ENCODE measurements at regions not wholly inside any gene's neighbourhood (a gene's known extent, or its start where the extent isn't known, plus 50 kb on each side); places are given as distances from the start of the nearest gene placed in this dataset.

DNA sequence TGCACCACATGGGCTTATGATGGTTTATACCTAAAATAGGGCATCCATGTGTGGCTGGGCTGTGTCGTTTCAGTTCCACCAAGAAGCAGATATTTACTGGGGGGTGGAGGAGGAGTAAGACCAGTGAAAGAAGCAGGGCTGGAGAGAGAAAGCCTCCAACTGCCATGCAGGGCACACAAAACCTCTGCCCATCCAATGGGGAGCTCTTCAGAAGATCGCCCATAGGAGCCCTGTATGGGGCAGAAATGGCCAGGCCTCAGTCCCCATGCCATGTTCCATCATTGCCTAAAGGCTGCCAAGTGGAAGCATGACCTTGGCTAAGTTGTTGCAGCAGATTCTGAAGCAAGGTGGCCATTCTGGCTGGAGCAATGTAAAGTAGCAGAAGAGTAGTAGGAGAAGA is 277.0 kb downstream of the MEX3B start:
- DNase-seq (ENCODE audit: low read depth) = no peak
- in situ Hi-C loops (cut with HindIII; ENCODE audit: low pct_unique_long_range_greater_than_20kb, low sequenced_read_pairs) = no loop called here

DNA sequence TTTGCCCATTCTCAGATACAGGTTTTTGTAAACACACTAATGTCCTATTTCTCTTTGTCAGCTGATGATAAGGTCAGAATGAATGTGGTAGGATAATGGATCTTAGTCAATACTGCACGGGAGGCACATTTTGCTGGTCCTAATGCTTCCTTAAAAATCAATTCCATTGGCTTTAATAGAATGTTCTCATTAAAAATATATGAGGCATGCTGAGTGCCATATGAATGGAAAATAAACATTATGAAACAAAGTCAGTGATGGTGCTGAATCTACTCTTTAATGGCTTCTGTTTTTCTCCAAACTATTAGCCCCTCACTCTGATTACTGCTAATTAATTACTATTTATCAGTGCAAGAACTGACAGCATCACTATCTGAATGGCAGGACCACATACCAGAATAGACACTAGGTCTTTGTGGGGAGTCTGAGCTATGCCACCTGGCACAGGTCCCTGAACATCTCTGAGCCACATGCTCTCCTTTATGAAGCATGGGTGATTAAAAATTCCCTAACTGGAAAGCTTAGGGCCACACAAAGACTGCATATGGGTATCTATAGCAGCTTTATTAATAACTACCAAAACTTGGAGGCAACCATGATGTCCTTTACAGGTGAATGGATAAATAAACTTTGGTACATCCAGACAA is 278.9 kb downstream of the MEX3B start:
- in situ Hi-C loops (cut with HindIII; ENCODE audit: low pct_unique_long_range_greater_than_20kb, low sequenced_read_pairs) = no loop called here
- no peak for DNase-seq (ENCODE audit: low read depth)

GRCh38 chr15:81765816-81766215 is 280.0 kb downstream of the MEX3B start:
- no peak for DNase-seq (ENCODE audit: low read depth)
- in situ Hi-C loops (cut with HindIII; ENCODE audit: low pct_unique_long_range_greater_than_20kb, low sequenced_read_pairs) = no loop called here

- in situ Hi-C loops (cut with HindIII; ENCODE audit: low pct_unique_long_range_greater_than_20kb, low sequenced_read_pairs) = no loop called here
These were observed 282.5 kb downstream of the MEX3B start for GRCh38 chr15:81763304-81763703.

GRCh38 chr15:81760686-81761085 is 285.1 kb downstream of the MEX3B start:
- DNase-seq (ENCODE audit: low read depth) = no peak
- in situ Hi-C loops (cut with HindIII; ENCODE audit: low pct_unique_long_range_greater_than_20kb, low sequenced_read_pairs) = no loop called here

More at GRCh38 chr15:81763304-81763703, 282.5 kb downstream of the MEX3B start:
- DNase-seq (ENCODE audit: low read depth) = no peak

- in situ Hi-C loops (cut with HindIII; ENCODE audit: low pct_unique_long_range_greater_than_20kb, low sequenced_read_pairs) = no loop called here
- no peak for DNase-seq (ENCODE audit: low read depth)
These were observed 287.0 kb downstream of the MEX3B start for GRCh38 chr15:81758818-81759284.

DNA sequence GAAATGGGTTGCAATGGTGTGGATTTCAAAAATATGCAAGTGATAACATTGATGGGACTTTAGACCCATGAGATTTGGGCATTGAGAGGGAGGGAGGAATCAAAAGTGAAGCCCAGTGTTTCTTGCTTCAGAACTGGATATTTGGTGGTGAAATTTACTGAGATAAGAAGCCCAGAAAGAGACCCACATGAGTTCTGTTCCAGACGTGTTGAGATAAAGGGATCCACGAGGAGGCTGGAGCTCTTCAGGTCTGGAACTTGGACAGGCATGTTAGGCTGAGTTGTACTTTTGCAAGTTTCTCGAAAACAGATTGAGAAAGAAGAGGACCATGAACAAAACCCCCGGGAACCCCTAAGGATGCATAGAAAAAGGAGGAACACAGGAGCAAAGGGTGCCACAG is 290.2 kb downstream of the MEX3B start:
- no peak for DNase-seq (ENCODE audit: low read depth)
- in situ Hi-C loops (cut with HindIII; ENCODE audit: low pct_unique_long_range_greater_than_20kb, low sequenced_read_pairs) = no loop called here

DNA sequence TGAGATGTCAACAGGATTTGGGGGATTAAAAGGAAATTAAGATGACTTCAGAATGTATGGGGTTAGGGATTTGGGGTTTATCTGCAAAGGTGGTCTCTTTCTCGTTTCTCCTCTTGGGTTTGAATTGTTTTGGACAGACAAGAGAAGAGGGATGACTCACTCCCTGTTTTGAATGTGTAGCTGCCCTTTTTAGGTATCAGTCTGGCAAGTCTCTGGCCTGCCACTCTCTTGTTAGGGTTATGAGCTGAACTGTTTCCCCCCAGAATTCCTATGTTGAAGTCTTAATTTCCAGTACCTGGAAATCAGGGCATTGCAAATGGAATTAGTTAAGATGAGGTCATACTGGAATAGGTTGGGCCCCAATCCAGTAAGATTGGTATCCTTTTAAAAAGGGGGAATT is 291.7 kb downstream of the MEX3B start:
- in situ Hi-C loops (cut with HindIII; ENCODE audit: low pct_unique_long_range_greater_than_20kb, low sequenced_read_pairs) = no loop called here
- DNase-seq (ENCODE audit: low read depth) = no peak

- in situ Hi-C loops (cut with HindIII; ENCODE audit: low pct_unique_long_range_greater_than_20kb, low sequenced_read_pairs) = no loop called here
- no peak for DNase-seq (ENCODE audit: low read depth)
These were observed 292.8 kb downstream of the MEX3B start for GRCh38 chr15:81752974-81753373.

DNA sequence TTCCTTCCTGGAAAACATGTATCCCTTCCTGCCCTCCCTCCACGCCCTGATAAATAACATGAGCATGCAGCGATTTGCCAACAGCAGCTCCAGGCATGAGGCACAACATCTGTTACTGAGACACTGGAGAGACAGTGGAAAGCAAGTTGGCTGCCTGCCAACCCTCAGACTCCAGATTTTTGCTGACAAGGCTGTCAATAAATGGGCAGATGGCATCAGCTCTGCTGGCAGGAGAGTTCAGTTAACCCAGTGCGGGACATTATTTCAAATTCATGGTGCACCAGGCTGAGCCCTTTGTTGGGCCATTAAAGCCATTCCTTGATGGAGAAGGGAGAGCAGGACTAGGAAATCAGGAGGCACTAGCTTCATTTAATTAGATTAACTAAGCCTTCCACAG is 293.3 kb downstream of the MEX3B start:
- in situ Hi-C loops (cut with HindIII; ENCODE audit: low pct_unique_long_range_greater_than_20kb, low sequenced_read_pairs) = no loop called here
- no peak for DNase-seq (ENCODE audit: low read depth)

DNA sequence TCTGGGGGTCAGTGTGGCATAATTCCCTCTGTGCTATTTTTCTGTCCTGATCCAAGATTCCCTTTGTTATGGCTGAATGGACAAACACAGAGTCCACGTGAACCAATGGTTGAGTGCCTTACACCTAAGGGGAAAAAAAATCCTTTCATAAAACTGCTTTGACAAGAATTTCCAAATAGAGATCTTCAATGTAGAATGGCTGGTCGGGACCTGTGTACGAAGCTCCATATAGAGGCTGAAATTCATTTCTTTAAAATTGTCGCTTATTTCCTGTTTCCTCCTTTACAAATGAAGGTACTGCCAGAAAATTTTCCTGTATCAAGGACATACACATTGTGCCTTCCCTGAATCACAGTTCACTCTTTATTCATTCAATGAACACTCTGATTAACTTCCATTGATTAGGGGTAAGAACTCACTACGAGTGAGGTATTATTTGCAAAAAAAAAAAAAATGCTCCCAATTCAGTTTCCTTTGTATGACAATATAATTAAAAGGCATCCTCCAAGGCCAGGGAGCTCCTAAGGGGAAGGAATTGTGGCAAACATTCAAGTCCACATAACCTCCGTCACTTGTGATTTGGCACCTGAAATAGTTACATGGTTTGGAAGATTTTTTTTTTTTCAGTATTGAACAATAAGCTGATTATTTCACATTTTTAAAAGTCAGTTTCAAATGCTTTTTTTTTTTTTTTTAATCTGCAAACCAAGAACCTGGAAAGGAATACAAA is 293.8 kb downstream of the MEX3B start:
- in situ Hi-C loops (cut with HindIII; ENCODE audit: low pct_unique_long_range_greater_than_20kb, low sequenced_read_pairs) = no loop called here

DNA sequence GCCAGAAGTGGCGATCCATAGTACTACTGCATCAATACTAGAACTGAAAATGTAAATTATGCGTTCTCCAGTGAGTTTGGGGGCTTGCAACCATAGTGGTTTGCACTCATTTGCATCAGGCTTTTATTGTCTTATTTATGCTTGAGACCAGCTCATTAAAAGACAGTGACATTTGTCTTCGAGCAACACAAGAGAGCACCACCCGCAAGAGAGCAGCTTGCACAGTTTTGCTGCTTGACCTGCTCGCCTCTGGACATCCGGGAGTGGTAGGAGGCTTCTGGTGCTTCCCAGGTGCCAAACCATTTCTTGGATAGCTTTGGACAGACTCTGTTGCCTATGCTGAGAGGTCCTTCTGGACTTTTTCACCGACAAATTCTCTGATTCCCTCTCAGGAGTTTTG is 294.6 kb downstream of the MEX3B start:
- in situ Hi-C loops (cut with HindIII; ENCODE audit: low pct_unique_long_range_greater_than_20kb, low sequenced_read_pairs) = no loop called here
- DNase-seq (ENCODE audit: low read depth) = no peak

More for the DNA sequence above, 293.8 kb downstream of the MEX3B start:
- no peak for DNase-seq (ENCODE audit: low read depth)

- in situ Hi-C loops (cut with HindIII; ENCODE audit: low pct_unique_long_range_greater_than_20kb, low sequenced_read_pairs) = no loop called here
These were observed 296.0 kb downstream of the MEX3B start for GRCh38 chr15:81749716-81750375.

GRCh38 chr15:81747482-81747881 is 298.3 kb downstream of the MEX3B start:
- in situ Hi-C loops (cut with HindIII; ENCODE audit: low pct_unique_long_range_greater_than_20kb, low sequenced_read_pairs) = no loop called here

More at GRCh38 chr15:81749716-81750375, 296.0 kb downstream of the MEX3B start:
- DNase-seq (ENCODE audit: low read depth) = no peak

DNA sequence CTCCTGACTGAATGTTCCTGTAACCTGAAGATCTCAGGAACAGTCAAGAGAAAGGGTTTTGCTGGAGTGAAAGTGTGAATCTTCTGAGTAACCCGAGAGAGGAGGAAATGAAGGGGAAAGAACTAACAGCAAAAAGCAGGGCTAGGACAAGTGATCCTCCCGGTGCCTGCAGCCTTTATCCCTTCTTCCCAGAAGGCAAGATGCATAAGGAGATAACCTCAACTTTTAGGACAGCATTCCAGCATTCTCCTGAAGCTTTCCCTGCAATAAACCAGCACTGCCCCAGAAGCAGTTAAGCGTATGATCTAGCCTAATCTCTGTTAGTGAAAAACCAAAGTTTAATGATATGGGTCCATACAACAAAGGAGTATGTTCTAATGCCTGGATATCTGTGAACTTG is 298.8 kb downstream of the MEX3B start:
- DNase-seq (ENCODE audit: low read depth) = no peak
- in situ Hi-C loops (cut with HindIII; ENCODE audit: low pct_unique_long_range_greater_than_20kb, low sequenced_read_pairs) = no loop called here

More at GRCh38 chr15:81747482-81747881, 298.3 kb downstream of the MEX3B start:
- no peak for DNase-seq (ENCODE audit: low read depth)

- no peak for DNase-seq (ENCODE audit: low read depth)
- in situ Hi-C loops (cut with HindIII; ENCODE audit: low pct_unique_long_range_greater_than_20kb, low sequenced_read_pairs) = no loop called here
These were observed 301.5 kb downstream of the MEX3B start for GRCh38 chr15:81744364-81744763.

GRCh38 chr15:81740416-81740815 is 305.4 kb downstream of the MEX3B start:
- in situ Hi-C loops (cut with HindIII; ENCODE audit: low pct_unique_long_range_greater_than_20kb, low sequenced_read_pairs) = no loop called here
- DNase-seq (ENCODE audit: low read depth) = no peak

GRCh38 chr15:81729340-81729739 is 316.5 kb downstream of the MEX3B start:
- no peak for DNase-seq (ENCODE audit: low read depth)
- in situ Hi-C loops (cut with HindIII; ENCODE audit: low pct_unique_long_range_greater_than_20kb, low sequenced_read_pairs) = no loop called here

DNA sequence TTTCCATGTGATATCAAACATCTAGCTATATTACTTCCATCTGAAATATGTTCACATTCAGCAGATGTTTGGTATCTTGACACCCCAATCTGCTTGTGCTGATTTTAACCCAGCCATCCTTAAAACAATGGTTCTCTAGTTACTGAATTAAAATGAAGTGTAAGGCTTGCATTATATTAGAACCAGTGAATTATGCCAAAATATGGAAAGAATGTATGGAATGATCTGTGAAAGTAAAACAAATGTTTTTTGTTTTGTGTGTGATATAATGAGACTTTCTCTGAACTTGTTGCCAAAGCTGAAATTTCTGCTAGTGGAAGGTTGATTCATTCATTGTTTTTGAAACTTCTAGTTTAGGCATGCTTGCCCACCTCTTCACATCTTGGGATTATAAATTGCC is 317.1 kb downstream of the MEX3B start:
- no peak for DNase-seq (ENCODE audit: low read depth)
- in situ Hi-C loops (cut with HindIII; ENCODE audit: low pct_unique_long_range_greater_than_20kb, low sequenced_read_pairs) = no loop called here
